Activated T-cell treated with anti-CD3 and anti-CD28 coated beads for 4 hours (primary cell): ENCODE measurements at regions not wholly inside any gene's neighbourhood (a gene's known extent, or its start where the extent isn't known, plus 50 kb on each side); places are given as distances from the start of the nearest gene placed in this dataset.

ENCODE experiments used
- DNase-seq: peaks from one replicate; pipeline ENCODE4 v3.0.0-alpha.2; 2020

DNA sequence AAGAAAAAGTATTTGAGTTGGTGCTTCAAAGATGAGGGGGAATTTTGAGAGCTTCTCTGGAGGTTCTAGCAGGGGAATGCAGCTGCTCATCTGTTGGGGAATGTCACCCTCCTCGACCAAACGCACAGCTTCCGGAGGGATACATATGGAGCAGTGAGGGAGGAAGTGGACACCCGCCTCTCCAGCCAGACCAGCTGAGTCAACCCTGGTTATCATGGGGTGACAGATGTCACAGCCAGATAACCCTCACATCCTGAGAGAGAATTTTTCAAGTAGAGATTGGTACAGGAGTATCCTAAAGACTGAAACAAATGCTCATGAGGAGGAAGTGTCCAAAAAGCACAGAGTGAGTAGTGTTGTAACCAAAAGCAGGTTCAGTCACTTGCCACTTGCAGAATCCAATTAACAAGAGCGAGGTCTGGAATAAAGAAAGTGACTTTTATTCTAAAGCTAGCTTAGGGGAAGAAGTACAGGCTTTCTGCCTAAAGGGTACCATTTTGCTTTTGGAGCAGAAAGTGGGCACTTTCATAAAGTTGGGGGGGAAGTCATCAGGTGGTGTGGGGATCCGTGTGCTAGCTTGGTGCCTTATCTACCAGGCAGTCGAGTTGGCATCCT, 395.2 kb downstream of the RAD51AP2 start:
- no peak for DNase-seq

- no peak for DNase-seq
Measured at GRCh38 chr2:17115466-17115865, 402.8 kb downstream of the RAD51AP2 start.

- DNase-seq, result no peak
Measured at GRCh38 chr2:17115042-17115441, 403.2 kb downstream of the RAD51AP2 start.

DNA sequence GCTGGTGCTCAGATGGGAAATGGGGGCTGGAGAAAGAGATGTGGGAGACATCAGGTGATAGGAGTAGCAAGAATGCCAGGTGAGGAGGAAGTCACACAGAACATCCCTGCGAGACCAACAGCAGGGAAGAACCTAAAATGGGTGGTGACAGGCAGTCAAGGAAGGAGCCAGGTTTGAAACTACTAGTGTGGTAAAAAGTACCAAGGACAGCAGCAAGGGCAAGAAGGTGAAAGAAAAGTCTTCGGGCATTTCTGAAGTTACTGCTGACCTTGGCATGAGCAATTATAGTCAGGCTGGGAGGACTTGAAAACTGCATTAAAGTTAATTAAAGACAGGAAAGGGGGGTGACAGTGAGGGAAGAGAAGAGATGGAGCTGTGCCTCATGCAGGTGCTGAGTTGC, 410.4 kb downstream of the RAD51AP2 start:
- no peak for DNase-seq

DNA sequence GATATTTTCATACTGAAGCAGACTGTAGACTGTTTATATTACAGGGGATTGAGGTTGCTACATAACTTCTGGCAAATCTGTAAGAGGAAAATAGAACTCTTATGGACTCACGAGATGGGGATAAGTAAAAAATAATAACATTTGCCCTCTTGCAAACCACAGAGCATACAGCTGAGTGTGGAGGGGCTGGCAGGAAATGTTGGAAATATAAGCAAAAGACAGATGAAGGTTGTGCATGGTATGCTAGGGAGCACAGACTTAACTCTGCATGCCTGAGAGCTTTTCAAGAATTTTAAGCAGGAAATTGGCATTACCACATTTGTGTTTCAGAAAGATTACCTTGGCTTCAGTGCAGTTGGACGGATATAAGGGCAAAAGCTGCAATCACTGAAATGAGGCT, 411.1 kb downstream of the RAD51AP2 start:
- DNase-seq, result no peak

DNA sequence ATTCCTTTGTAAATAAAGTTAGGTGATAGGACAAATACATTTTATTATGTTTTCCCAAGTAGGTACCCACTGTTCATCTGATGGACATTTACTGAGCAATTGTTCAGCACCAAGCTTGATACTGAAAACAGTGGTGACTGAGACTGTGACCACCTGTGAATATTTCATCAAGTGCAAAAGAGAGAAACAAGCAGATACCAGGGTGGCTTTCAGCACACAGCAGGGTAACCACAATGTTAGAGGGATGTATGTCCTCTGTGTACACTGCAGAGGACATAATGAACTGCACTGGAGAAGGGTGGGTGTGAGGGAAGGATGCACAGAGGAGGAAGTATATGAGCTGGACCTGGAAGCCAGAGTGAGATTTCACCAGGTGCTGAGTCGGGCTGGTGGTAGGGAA, 411.8 kb downstream of the RAD51AP2 start:
- DNase-seq, result no peak

DNA sequence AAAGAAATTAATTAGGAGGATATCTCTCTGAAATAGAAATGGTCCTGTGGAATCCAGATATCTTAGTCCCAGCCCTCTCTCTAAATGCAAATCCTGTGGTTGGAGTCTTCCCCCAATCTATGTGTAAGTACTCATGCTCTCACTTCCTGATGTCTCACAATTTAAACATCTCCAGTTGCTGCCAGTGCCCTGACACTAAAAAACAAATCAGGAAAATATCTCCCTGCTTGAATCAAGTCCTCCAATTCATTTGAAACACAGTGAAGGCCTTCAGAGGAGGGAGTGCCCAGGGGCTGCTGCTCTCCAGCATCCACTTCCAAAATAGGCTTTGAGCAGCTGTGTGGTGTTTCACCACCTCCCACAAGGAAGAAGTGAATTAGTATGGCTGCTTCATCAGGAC, 413.8 kb downstream of the RAD51AP2 start:
- no peak for DNase-seq

DNA sequence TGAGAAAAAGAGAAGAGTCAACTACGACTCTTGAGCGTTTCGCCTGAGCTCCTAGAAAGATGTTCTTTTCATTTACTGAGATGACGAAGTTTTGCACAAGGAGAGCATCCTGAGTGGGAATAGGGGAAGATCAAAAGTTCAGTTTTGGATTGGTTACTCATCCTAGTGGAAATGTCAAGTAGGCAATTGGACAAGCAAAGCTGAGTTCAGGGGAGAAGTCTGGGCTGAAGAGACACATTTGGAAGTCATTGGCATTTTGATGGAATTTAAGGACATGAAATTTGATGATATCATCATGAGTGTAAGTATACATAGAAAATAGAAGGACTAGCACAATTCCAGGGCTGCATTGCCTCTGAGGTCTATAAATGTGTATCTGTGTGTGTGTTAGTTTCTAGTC, 416.6 kb downstream of the RAD51AP2 start:
- DNase-seq, result no peak

GRCh38 chr2:17101091-17101490, 417.1 kb downstream of the RAD51AP2 start:
- DNase-seq, result no peak

DNA sequence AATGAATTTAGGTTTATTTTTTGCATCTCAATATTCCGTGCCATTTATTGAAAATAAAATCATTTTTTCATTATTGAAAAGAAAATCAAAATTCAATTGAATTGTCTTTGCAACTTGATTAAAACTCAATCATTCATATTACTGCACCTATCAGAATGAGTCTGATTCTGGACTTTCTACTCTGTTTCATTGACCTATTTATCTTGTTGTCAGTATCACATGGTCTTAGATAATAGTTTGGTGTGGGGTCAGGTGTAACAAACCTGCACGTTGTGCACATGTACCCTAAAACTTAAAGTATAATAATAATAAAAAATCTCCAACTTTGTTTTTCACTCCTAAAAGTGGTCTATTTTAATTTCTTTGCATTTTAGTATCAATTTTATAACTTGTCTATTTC, 422.9 kb downstream of the RAD51AP2 start:
- DNase-seq, result no peak

- DNase-seq, result no peak
Measured at GRCh38 chr2:17093712-17094111, 424.5 kb downstream of the RAD51AP2 start.

- no peak for DNase-seq
Measured at GRCh38 chr2:17086990-17087389, 421.4 kb upstream of the CYRIA start.

DNA sequence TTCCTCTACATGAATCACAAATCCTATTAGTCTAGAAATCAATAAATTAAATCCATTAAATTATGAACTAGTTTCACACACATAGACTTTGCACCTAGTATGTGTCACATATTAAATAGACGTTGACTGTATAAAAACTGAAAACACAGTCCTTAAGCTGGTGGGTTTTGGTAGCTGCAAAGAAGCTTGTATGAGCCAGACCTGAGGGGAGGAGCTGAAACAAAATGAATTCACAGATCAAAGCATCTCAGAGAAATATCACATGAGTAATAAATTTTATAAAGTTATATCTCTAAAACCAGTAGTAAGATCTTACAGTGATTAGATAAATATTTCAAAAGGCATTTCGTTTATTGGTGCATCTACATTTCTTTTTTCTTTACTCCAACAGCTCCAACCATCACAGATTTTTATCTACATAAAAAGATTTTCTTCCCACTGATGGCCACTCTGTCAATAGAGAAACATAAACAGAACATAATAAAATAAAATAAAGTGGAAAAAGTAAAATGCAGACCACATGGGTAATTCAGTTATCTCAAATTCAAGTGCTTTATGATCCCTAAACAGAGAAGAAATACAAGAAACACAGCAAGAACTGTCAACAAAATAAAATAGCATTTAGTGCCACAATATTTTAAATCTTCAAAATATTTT, 420.0 kb upstream of the CYRIA start:
- DNase-seq, result no peak

GRCh38 chr2:17084877-17085276, 419.2 kb upstream of the CYRIA start:
- no peak for DNase-seq

GRCh38 chr2:17083902-17084301, 418.3 kb upstream of the CYRIA start:
- no peak for DNase-seq

- no peak for DNase-seq
Measured at GRCh38 chr2:17079262-17079661, 413.6 kb upstream of the CYRIA start.

DNA sequence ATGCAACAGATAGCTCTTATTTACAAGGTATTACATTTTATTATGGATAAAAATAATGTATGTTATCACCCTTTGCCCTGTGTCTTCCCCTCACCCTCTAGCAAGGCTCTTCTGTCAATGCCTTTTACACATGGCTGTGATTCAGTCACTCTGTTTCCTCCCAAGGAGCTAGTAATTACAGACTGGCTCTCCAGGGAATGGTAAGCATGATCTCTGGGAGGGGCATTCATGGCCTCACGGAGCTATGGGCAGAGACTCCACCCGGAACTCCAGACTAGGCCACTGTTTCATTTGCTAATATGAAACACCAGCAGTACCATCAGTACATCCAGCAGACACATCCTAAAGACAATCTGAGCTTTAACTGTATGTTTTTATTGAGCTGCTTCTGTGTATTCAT, 410.9 kb upstream of the CYRIA start:
- no peak for DNase-seq

GRCh38 chr2:17070711-17071110, 405.1 kb upstream of the CYRIA start:
- DNase-seq, result no peak

- no peak for DNase-seq
Measured at GRCh38 chr2:17069564-17069963, 403.9 kb upstream of the CYRIA start.

GRCh38 chr2:17068021-17068420, 402.4 kb upstream of the CYRIA start:
- no peak for DNase-seq

GRCh38 chr2:17065536-17065935, 399.9 kb upstream of the CYRIA start:
- no peak for DNase-seq

- DNase-seq, result no peak
Measured at GRCh38 chr2:17061028-17061427, 395.4 kb upstream of the CYRIA start.

- DNase-seq, result no peak
Measured at GRCh38 chr2:17059458-17059857, 393.8 kb upstream of the CYRIA start.

DNA sequence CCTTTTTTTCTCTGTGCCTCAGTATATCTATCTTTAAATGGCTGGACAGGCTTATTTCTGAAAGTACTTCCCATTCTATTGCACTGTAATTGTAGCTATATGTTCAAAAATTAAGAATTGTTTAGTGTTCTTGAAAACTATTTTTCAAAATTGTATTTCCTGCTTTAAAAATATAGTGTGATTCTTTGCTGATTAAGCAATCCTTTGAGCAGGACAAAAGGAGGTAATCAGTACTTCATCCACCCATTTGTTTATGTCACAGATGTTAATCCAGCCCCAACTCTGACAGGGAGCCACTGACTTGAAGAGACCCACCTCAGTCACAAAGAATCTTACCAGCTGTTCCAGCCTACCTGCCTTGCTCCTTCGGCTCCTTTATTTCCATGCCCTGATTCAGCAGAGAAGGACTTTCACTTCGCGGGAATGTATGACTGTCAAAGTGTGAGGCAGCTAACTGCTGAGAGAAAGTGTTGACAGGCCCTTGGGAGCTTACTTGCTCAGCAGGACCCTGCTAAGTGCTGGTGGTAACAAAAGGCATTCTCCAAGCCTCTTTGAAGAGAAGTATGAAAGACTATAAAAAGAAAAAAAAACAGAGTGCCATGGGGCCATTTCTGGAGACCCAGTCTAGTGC, 393.3 kb upstream of the CYRIA start:
- no peak for DNase-seq
